Head of caudate nucleus (tissue), 42 donors: ENCODE measurements at regions not wholly inside any gene's neighbourhood (a gene's known extent, or its start where the extent isn't known, plus 50 kb on each side); places are given as distances from the start of the nearest gene placed in this dataset.
A peak's percentile ranks its signal among the peaks of the same experiment; 100 is the strongest.

Experiments
- DNase-seq, 42 donors: peaks; one replicate each; pipeline versions ENCODE4 v3.0.0 to v3.0.0-alpha.2; 2020 to 2021; ENCODE audit warnings: mixed read lengths in 7 of 42
- intact Hi-C: fragments of 100-400 bp; cut with DNase I; formaldehyde crosslinking; loops from one replicate; pipeline ENCODE4 v1.15.0; 2022

DNA sequence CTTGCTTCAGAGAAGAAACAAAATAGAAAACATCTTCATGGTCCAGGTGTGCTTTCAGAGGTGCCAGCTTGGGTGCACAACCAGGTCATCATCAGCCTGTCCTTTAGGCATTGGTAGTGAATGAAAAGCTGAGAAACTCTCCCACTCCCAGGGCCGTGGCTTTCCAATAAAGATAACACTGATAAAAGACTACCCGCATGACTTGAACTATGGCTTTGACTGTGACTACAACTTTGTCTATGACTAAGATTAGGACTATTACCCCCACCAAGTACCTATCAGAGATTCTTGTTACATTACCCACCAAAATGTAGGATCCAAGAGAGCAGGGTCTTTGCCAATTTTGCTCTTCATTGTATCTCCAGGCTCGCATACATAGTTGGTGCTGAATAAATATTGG, 115.2 kb downstream of the EDEM1 start:
- no peak for DNase-seq
- intact Hi-C loops = no loop called here

DNA sequence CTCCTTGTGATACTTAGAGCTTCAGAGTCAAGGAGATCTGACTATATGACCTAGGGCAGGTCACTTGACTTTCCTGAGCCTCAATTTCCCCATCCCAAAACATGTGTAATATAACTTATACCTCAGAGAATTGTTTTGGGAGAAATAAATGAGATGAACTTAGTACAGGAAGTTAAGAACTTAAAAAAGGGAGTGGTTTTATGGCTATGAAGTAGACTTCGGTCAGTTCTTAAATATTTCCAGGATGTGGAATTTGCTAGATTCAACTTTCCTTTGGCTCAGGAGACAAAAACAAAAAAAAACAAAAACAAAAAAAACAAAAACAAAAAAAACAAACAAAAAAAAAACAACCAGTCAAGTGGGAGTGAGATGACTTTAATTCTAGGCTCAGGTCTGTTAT, 116.7 kb downstream of the EDEM1 start:
- intact Hi-C loops = no loop called here
- no peak for DNase-seq

DNA sequence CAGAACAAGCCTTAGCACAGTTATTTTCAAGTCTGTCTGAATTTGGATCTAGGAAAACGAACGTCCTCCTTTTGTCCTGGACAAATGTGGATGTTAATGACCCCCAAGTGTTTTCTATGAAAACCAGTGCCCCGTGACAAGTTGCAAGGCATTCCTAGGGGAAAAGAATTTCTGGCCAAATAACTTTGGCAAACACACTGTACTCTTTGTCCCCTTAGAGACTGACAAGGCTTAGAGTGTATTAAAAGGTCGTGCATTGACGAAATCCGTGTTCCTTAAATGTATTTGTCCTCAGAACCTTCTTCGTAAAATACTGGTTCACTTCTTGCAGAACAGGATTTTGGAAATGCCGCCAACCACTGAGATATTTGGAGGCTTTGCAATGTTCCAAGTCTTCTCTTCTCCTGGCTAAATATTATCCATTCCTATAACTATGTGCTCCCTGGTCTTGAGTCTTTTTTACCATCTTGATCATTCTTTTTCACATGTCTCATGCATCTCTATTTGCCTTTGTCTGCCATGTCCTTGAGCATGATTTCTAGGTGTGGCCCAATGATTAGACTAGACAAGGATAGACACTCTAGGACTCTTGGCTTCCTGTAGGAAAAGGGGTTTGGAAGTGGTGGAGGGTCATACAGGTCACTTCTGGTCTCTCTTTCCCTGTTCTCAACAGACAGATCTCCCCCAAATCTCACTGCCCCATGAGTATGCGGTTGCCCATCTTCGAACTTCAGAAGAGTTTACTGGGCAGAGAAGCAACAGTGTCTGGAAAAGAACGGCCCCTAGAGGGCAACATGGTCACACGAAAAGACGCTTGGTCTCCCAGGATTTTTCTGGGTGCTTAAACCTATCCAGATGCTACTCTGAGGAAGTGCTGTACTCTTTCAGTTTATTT, 117.5 kb downstream of the EDEM1 start:
- peak; percentile 21 to 81 (median 60) for DNase-seq
- intact Hi-C loops = no loop called here

DNA sequence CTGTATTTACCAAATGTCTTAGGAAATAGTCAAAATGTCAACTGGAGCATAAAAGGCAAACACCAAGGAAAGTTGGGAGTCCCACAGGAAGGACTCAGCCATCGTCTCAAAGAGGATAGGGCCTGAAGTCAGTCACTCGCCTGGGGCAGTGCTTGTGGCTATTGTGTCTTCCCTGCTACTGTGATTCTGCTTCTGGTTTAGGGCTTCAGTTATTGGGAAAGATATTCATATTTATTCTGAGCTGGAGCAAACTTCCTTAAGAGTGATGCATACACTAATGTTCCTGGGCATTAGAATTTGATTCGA, 118.1 kb downstream of the EDEM1 start:
- DNase-seq = no peak
- intact Hi-C loops = no loop called here

GRCh38 chr3:5309171-5309570, 121.7 kb downstream of the EDEM1 start:
- intact Hi-C loops = no loop called here

GRCh38 chr3:5309602-5310001, 122.1 kb downstream of the EDEM1 start:
- DNase-seq = no peak
- intact Hi-C loops = loop anchor here (10.0 kb wide), 1 partner anchor 435 kb away; no protein-coding TSS in a partner anchor

More at GRCh38 chr3:5309171-5309570, 121.7 kb downstream of the EDEM1 start:
- DNase-seq = no peak

DNA sequence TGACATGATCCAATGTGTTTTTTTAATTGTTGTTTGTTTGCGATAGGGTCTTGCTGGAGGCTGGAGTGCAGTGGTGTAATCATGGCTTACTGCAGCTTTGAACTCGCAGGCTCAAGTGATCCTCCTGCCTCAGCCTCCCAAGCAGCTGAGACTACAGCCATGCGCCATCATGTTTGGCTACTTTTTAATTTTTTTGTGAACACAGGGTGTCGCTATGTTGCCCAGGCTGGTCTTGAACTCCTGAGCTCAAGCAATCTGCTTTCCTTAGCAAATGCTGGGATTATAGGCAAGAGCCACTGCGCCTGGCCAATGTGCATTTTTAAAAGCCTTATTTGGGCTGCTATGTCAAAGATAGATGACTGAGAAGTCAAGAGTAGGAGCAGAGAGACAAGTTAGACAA, 123.0 kb downstream of the EDEM1 start:
- intact Hi-C loops = loop anchor here (10.0 kb wide), 1 partner anchor 436 kb away; no protein-coding TSS in a partner anchor

DNA sequence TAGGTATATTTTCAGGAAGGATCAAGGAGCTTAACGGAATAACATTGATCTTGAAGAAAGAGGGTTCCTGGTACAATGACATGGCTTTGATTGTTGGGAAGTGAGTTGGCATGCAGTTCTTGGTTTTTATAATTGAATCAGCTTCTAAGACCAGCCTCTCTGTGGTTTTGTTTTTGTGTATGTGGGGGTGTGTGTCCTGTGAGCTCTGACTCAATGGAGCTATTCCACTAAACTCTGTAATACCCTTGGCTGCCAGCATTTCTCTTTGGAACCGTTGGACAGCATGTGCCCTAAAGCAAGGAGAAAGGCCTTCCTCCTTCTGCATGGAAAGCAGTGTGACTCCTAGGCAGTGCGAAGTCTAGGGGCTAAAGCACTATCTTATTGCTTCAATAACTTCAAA, 124.8 kb downstream of the EDEM1 start:
- intact Hi-C loops = loop anchor here (10.0 kb wide), 1 partner anchor 437 kb away; no protein-coding TSS in a partner anchor
- DNase-seq = no peak

More for the DNA sequence above, 123.0 kb downstream of the EDEM1 start:
- DNase-seq = no peak

- DNase-seq = no peak
- intact Hi-C loops = loop anchor here (10.0 kb wide), 1 partner anchor 440 kb away; no protein-coding TSS in a partner anchor
These were observed 127.4 kb downstream of the EDEM1 start for GRCh38 chr3:5314897-5315296.

DNA sequence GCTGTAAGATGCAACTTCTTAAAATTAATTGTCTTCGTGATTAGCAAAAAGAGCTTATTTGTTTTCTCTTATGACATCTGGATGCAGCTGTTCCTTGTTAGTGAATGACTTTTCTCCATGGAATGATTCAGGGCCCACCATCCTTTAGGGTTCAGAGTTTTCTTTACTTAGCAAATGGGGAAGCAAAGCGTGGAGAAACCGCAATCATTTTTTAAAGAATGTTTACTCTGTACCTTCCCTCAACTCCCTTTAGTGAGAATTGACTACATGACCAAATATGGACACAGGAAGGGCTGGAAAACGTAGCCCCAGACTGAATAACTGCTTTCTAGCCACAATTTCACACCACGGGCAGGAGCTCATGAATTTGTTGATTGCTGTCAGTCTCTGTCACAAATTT, 130.1 kb downstream of the EDEM1 start:
- intact Hi-C loops = loop anchor here (10.0 kb wide), 1 partner anchor 443 kb away; no protein-coding TSS in a partner anchor
- no peak for DNase-seq

GRCh38 chr3:5319454-5319853, 131.9 kb downstream of the EDEM1 start:
- intact Hi-C loops = loop anchor here (10.0 kb wide), 1 partner anchor 445 kb away; no protein-coding TSS in a partner anchor

GRCh38 chr3:5321666-5322340, 134.3 kb downstream of the EDEM1 start:
- DNase-seq = no peak
- intact Hi-C loops = no loop called here

More at GRCh38 chr3:5319454-5319853, 131.9 kb downstream of the EDEM1 start:
- no peak for DNase-seq

DNA sequence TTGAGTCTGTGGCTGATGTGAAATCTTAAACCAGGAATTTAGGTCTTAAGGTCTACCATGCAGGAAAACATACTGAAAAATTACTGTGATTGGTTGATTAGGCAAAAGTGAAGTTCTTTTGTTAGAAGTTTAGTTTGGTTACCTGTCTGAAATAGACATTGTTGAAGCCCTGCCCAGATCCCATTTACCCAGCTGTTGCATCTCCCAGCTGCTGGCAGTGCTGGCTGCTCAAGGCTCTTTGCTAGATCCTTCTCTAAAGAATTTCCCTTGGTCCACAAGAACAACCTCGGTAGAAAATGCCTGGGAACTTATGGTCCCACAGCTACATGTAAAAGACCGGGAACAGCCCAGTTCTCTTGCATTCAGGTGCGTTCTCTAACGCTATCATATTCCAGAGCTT, 137.3 kb downstream of the EDEM1 start:
- intact Hi-C loops = no loop called here
- DNase-seq = no peak

GRCh38 chr3:5330152-5330810, 142.8 kb downstream of the EDEM1 start:
- no peak for DNase-seq
- intact Hi-C loops = no loop called here

DNA sequence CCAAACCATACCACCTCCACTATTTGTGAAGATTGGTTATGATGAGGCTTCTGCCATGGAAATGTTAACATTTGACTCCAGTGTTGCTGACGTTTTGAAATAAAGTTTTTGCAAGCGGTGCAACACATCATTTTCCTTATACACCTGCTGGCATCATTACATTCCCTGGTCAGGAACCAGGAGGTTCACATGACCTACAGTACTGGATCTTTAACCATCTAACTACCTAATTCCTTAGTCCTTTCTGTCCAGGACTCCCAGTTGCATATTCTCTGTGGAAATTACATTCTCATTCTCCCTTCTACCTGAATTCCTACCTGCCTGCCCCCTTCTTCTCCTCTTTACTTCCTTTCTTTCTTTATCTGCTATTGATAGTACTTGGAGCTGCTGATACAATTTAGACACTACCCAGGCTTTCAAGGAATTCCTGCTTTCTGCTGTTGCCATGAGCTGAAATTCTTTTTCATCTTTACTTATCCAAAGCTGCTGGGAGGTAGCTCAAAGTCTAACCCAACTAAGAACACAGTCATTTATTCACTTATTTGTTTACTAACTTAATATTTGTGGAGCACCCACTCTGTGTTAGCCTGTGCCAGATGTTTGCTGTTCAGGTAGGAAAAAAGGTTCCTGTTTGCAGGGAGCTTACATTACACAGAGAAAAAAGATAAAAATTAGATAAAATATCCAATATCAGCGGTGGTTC, 144.2 kb downstream of the EDEM1 start:
- no peak for DNase-seq
- intact Hi-C loops = no loop called here

DNA sequence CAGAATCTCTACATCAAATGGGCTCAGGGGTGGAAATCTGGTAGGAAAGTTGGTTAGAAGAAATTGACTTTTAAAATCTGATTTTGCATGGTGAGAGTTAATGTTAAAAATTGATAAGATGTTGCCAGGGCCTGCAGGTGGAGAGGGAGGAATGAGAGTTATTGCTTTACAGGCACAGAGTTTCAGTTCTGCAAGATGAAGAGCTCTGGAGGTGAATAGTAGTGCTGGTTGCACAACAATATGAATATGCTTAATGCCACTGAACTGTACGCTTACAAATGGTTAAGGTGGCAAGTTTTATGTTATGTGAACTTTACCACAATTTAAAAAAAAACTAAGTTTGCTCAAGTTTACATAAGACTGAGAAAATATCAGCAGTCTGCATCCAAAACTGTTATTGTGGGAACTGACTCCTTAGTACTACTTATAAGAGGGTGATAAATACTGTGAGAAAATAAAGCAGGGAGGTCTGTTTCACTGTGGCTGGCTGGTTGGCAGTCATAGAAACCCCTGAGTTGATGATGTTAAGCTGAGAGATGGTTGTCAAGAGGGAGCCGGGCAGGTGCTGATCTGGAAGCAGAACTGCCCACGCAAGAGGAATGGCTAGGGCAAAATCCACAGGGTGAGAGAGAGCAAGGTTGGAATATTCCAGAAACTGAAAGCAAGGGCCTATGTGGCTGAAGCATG, 144.9 kb downstream of the EDEM1 start:
- intact Hi-C loops = no loop called here
- no peak for DNase-seq

DNA sequence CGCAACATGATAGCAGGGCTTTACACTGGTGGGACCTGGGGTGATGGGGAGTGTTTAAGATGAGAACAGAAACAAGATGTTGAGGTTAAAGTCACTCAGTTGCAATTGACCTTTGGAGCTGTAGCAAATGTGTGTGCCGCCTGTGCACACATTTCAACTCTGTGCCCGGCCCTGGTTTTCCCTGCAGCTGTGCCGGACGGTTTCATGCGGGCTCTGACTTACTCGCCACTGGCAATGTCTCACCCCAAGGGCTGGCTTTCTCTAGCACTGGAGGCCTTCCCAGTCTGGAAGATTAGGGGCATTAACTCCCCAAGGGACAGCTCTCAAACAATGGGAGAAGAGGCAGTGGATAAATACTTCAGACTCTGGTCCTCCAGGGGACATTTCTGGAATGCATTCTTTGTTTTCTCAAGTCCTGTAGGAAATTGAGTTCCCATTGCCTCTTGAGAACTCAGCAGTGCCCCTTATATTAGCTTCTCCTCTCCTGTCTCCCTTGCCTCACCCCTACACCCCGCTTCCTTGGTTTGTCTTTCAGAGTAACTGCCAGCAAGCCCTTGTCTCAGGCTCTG, 152.5 kb downstream of the EDEM1 start:
- DNase-seq = no peak
- intact Hi-C loops = no loop called here

DNA sequence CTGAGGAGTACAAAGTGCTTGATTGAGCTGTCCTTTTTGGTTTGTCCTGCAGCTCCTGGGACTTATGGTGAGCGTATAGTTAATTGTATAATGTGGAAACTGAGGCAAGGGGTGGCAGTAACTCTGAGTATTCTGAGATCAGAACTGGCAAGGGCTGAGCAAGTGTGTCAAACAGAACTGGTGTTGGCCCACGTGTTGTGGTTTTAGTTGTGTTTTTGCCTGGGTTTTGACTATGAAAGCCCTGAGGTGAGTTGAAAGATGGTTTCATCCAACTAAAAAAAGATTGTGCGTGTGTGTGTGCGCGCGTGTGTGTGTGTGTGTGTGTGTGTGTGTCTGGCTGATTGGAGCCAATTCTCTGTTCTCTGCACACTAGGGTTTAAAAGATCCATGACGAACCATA, 154.1 kb downstream of the EDEM1 start:
- intact Hi-C loops = no loop called here
- no peak for DNase-seq
